Transverse colon (tissue), 3 donors: ENCODE measurements at regions not wholly inside any gene's neighbourhood (a gene's known extent, or its start where the extent isn't known, plus 50 kb on each side); places are given as distances from the start of the nearest gene placed in this dataset.

Experiments
- CTCF ChIP-seq, 5 experiments: fragments of 200-600 bp in 3 of 5; fragments of 450-650 bp in 2 of 5; sonication (generic) in 3 of 5; IDR thresholded peaks; 1 replicate in 2 of 5; 2 replicates in 3 of 5; pipeline ENCODE4 v1.5.1; 2016 to 2017; ENCODE audit warnings: antibody characterized with exemption in 5 of 5, inconsistent platforms in 3 of 5, mild to moderate bottlenecking in 2 of 5, moderate library complexity in 1 of 5
- EP300 ChIP-seq: sonication (generic); formaldehyde crosslinking; IDR thresholded peaks from one replicate; pipeline ENCODE4 v1.6.1; 2017; ENCODE audit warnings: antibody characterized with exemption, low read depth

- TF ChIP-seq EP300 (no peak), CTCF (IDR thresholded peaks at IDR 0.05) (no peak)
Measured at GRCh38 chr9:16289639-16290038, 580.8 kb downstream of the BNC2 start.
